H1 (cell line): ENCODE measurements at regions not wholly inside any gene's neighbourhood (a gene's known extent, or its start where the extent isn't known, plus 50 kb on each side); places are given as distances from the start of the nearest gene placed in this dataset.

Source experiments
- CTCF ChIA-PET: fragments of 300-600 bp; sonication (Branson Sonifier 250); formaldehyde crosslinking; loops from one replicate; lab custom pipeline; 2021; ENCODE audit not compliant: partially characterized antibody; lab: Charles Lee
- POLR2A ChIA-PET: fragments of 300-600 bp; sonication (Branson Sonifier 250); formaldehyde crosslinking; loops from one replicate; lab custom pipeline; 2021; ENCODE audit warnings: inconsistent platforms; ENCODE audit not compliant: partially characterized antibody; lab: Charles Lee
- DNase-seq, 2 experiments: peaks; one replicate each; pipeline versions ENCODE4 v3.0.0 to v3.0.0-alpha.2; 2010 to 2022; ENCODE audit warnings: low spot score in 2 of 2, low read depth in 1 of 2, mixed read lengths in 1 of 2
- FAIRE-seq: peaks from 2 replicates; lab custom pipeline; 2011; peaks lifted over from hg19 to GRCh38; lab: Jason Lieb, UNC
- H2AFZ ChIP-seq: 2 replicates; pipeline ENCODE4 v1.8.1; 2012; ENCODE audit warnings: low read length, inconsistent platforms
- H2AK5ac ChIP-seq: 2 replicates; pipeline ENCODE4 v1.6.1; 2013; ENCODE audit warnings: low read depth, low read length
- H2BK120ac ChIP-seq: replicated peaks from 2 replicates; pipeline ENCODE3; 2013; ENCODE audit warnings: low read depth, low read length, inconsistent platforms
- H2BK12ac ChIP-seq: 2 replicates; pipeline ENCODE4 v1.6.1; 2013; ENCODE audit warnings: low read depth, low read length
- H2BK15ac ChIP-seq: 2 replicates; pipeline ENCODE4 v1.6.1; 2013; ENCODE audit warnings: low read length
- H2BK20ac ChIP-seq: 2 replicates; pipeline ENCODE4 v1.6.1; 2013; ENCODE audit warnings: low read length
- H2BK5ac ChIP-seq: 2 replicates; pipeline ENCODE4 v1.6.1; 2013; ENCODE audit warnings: low read depth, low read length
- H3K14ac ChIP-seq: 2 replicates; pipeline ENCODE4 v1.6.1; 2013; ENCODE audit warnings: inconsistent platforms; ENCODE audit not compliant: insufficient read length
- H3K18ac ChIP-seq: 2 replicates; pipeline ENCODE4 v1.6.1; 2013; ENCODE audit warnings: low read length; ENCODE audit errors: extremely low read depth
- H3K23ac ChIP-seq: 2 replicates; pipeline ENCODE4 v1.6.1; 2013; ENCODE audit warnings: inconsistent platforms; ENCODE audit not compliant: insufficient read length
- H3K23me2 ChIP-seq: 2 replicates; pipeline ENCODE4 v1.6.1; 2013; ENCODE audit warnings: low read depth, low read length
- H3K27ac ChIP-seq: 2 replicates; pipeline ENCODE4 v1.6.1; 2011; ENCODE audit warnings: low read depth, low read length, inconsistent platforms
- H3K27me3 ChIP-seq, 4 experiments: replicated peaks in 1 of 4; 1 replicate in 1 of 4; 2 replicates in 3 of 4; pipeline versions ENCODE4 v1.6.1 to v1.8.1; 2011 to 2013; ENCODE audit warnings: low read length in 3 of 4, mild to moderate bottlenecking in 3 of 4, inconsistent platforms in 2 of 4, mixed read lengths in 2 of 4, moderate library complexity in 1 of 4; ENCODE audit not compliant: control insufficient read depth in 3 of 4, insufficient read depth in 3 of 4; ENCODE audit errors: extremely low read depth in 1 of 4
- H3K36me3 ChIP-seq, 4 experiments: 2 replicates each; pipeline versions ENCODE4 v1.6.1 to v1.8.1; 2011 to 2013; ENCODE audit warnings: mild to moderate bottlenecking in 4 of 4, low read length in 3 of 4, moderate library complexity in 2 of 4, control low read depth in 1 of 4, inconsistent platforms in 1 of 4; ENCODE audit not compliant: insufficient read depth in 4 of 4, control insufficient read depth in 2 of 4
- H3K4ac ChIP-seq: replicated peaks from 2 replicates; pipeline ENCODE3; 2013; ENCODE audit warnings: low read length, low read depth, mixed read lengths, inconsistent platforms; ENCODE audit not compliant: insufficient read length
- H3K4me1 ChIP-seq, 4 experiments: replicated peaks in 1 of 4; 1 replicate in 1 of 4; 2 replicates in 3 of 4; pipeline versions ENCODE4 v1.6.1 to v1.8.1; 2011 to 2013; ENCODE audit warnings: low read length in 3 of 4, inconsistent platforms in 2 of 4, mixed read lengths in 1 of 4; ENCODE audit not compliant: insufficient read depth in 4 of 4, control insufficient read depth in 3 of 4
- H3K4me2 ChIP-seq, 2 experiments: 2 replicates each; pipeline versions ENCODE4 v1.6.1 to v1.8.1; 2011 to 2013; ENCODE audit warnings: low read depth in 2 of 2, low read length in 2 of 2, control low read depth in 1 of 2, inconsistent platforms in 1 of 2, mild to moderate bottlenecking in 1 of 2; ENCODE audit not compliant: insufficient read depth in 1 of 2
- H3K4me3 ChIP-seq, 4 experiments: fragments of 200-600, 300-600 bp in 1 of 4; sonication (generic), shearing (Covaris generic), sonication (Bioruptor Twin) in 1 of 4; 2 replicates each; pipeline versions ENCODE4 v1.5.1 to v1.8.1; 2011 to 2016; ENCODE audit warnings: low read length in 4 of 4, low read depth in 3 of 4, control low read depth in 2 of 4, inconsistent platforms in 2 of 4, mild to moderate bottlenecking in 2 of 4, mixed read lengths in 1 of 4, moderate library complexity in 1 of 4; ENCODE audit not compliant: insufficient read depth in 2 of 4; ENCODE audit errors: extremely low read depth in 1 of 4
- H3K56ac ChIP-seq: replicated peaks from 2 replicates; pipeline ENCODE3; 2013; ENCODE audit warnings: low read depth, mild to moderate bottlenecking, mixed read lengths, low read length, inconsistent platforms; ENCODE audit not compliant: insufficient read length
- H3K79me1 ChIP-seq: 2 replicates; pipeline ENCODE4 v1.6.1; 2013; ENCODE audit warnings: low read depth, low read length, control low read depth
- H3K79me2 ChIP-seq, 2 experiments: 2 replicates each; pipeline versions ENCODE4 v1.6.1 to v1.8.1; 2012 to 2013; ENCODE audit warnings: low read length in 2 of 2, mild to moderate bottlenecking in 2 of 2, inconsistent platforms in 1 of 2; ENCODE audit not compliant: insufficient read depth in 2 of 2, control insufficient read depth in 1 of 2
- H3K9ac ChIP-seq, 4 experiments: replicated peaks in 1 of 4; 1 replicate in 1 of 4; 2 replicates in 3 of 4; pipeline versions ENCODE4 v1.6.1 to v1.8.1; 2011 to 2013; ENCODE audit warnings: low read depth in 3 of 4, low read length in 3 of 4, control low read depth in 2 of 4, mild to moderate bottlenecking in 2 of 4, moderate library complexity in 2 of 4, inconsistent platforms in 1 of 4; ENCODE audit errors: extremely low read depth in 1 of 4
- H3K9me3 ChIP-seq, 2 experiments: 2 replicates each; pipeline versions ENCODE4 v1.6.1 to v1.8.1; 2012 to 2013; ENCODE audit warnings: mild to moderate bottlenecking in 2 of 2, moderate library complexity in 2 of 2, control low read depth in 1 of 2, inconsistent platforms in 1 of 2, low read depth in 1 of 2, low read length in 1 of 2, mixed read lengths in 1 of 2; ENCODE audit not compliant: insufficient read depth in 2 of 2
- H4K20me1 ChIP-seq, 2 experiments: replicated peaks in 1 of 2; 2 replicates each; pipeline versions ENCODE3 to v1.8.1; 2011 to 2013; ENCODE audit warnings: inconsistent platforms in 2 of 2, low read length in 2 of 2, mild to moderate bottlenecking in 1 of 2; ENCODE audit not compliant: insufficient read depth in 2 of 2, control insufficient read depth in 1 of 2
- H4K5ac ChIP-seq: 2 replicates; pipeline ENCODE4 v1.6.1; 2013; ENCODE audit warnings: low read length, low read depth, mixed read lengths, inconsistent platforms; ENCODE audit not compliant: insufficient read length
- H4K8ac ChIP-seq: 2 replicates; pipeline ENCODE4 v1.8.0; 2013; ENCODE audit warnings: mild to moderate bottlenecking, moderate library complexity, low read length, inconsistent platforms; ENCODE audit not compliant: insufficient read depth; ENCODE audit errors: extremely low read depth
- H4K91ac ChIP-seq: replicated peaks from 2 replicates; pipeline ENCODE3; 2013; ENCODE audit warnings: low read length, mixed read lengths, inconsistent platforms; ENCODE audit not compliant: insufficient read length
- BRCA1 ChIP-seq: IDR thresholded peaks from 2 replicates; pipeline ENCODE4 v1.6.1; 2012; ENCODE audit warnings: low read depth, low read length, improper control_type of control experiment
- JUN ChIP-seq: IDR thresholded peaks from 2 replicates; pipeline ENCODE4 v1.6.1; 2011; ENCODE audit warnings: low read depth, mild to moderate bottlenecking, improper control_type of control experiment, low read length
- YY1 ChIP-seq: IDR thresholded peaks from 2 replicates; pipeline ENCODE4 v1.6.1; 2011; ENCODE audit warnings: low read depth, mild to moderate bottlenecking, low read length
- WGBS, 2 experiments: shearing (Covaris generic) in 1 of 2; methylation state at CpG; one replicate each; pipeline versions ENCODE4 v1.1.6 to v1.1.7; 2013 to 2015; ENCODE audit warnings: low lambda C conversion rate in 2 of 2, mixed read lengths in 2 of 2, inconsistent platforms in 1 of 2, low coverage in 1 of 2, missing lambda C conversion rate in 1 of 2; ENCODE audit not compliant: insufficient replicate concordance in 2 of 2, insufficient coverage in 1 of 2, insufficient read length in 1 of 2; ENCODE audit errors: extremely low coverage in 1 of 2, missing lambda C conversion rate in 1 of 2; 5-methylcytosine and 5-hydroxymethylcytosine counted together

DNA sequence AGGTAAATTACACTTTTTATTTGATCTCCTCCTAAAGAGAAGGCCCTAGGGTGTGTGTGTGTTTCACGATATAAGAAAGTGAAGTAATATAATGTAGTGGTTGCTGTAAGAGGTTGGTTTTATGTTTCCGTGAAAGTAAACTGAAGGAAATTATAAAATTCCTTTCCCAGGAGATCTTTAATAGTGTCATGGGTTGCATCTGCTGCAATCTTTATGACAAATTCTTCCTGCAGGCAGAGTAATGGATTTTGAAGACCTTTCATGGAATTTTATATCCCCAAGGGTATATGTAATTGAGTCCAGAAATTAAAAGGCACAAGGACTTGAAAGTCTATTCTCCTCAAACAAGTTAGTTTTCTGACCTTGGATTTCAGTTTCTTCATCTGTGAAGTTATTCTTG lies 538.6 kb downstream of the ANKRD50 start:
- WGBS, 2 experiments = 100% methylated on average over 1 to 2 of the region's 2 CpGs
- no peaks in the 10 kb centered on the region for H4K20me1 ChIP-seq
- POLR2A ChIA-PET = no interaction called here
- no peak for TF ChIP-seq BRCA1
- TF ChIP-seq YY1 = no peak
- no peak for TF ChIP-seq JUN
- TF ChIP-seq, all 59 proteins: peak for 0
- no peak for FAIRE-seq
- Histone ChIP-seq H2AFZ (no peak overlapping the region), H3K4me2 (no peak overlapping the region), H3K4me3 (no peak overlapping the region), H3K18ac (no peak overlapping the region), H2BK5ac (no peak overlapping the region), H3K56ac (no peak overlapping the region), H2AK5ac (no peak overlapping the region), H2BK15ac (no peak overlapping the region), H3K23ac (no peak overlapping the region), H3K9me3 (no peaks in the 10 kb centered on the region), H3K79me1 (no peaks in the 10 kb centered on the region), H2BK20ac (no peak overlapping the region), H3K4ac (no peak overlapping the region), H4K5ac (no peak overlapping the region), H2BK12ac (no peak overlapping the region), H4K8ac (no peak overlapping the region), H3K23me2 (no peaks in the 10 kb centered on the region), H3K79me2 (no peaks in the 10 kb centered on the region), H3K36me3 (no peaks in the 10 kb centered on the region), H2BK120ac (no peak overlapping the region), H3K27me3 (no peaks in the 10 kb centered on the region), H3K9ac (no peak overlapping the region), H3K14ac (no peak overlapping the region), H4K91ac (no peak overlapping the region), H3K4me1 (no peaks in the 10 kb centered on the region), H3K27ac (no peak overlapping the region)
- DNase-seq = no peak
- CTCF ChIA-PET = no interaction called here
